ENCODE measurements at regions not wholly inside any gene's neighbourhood (a gene's known extent, or its start where the extent isn't known, plus 50 kb on each side); places are given as distances from the start of the nearest gene placed in this dataset.

- Mint-ChIP-seq H3K27ac (ENCODE audit: low read depth, unreplicated experiment) (peak overlapping the region; percentile 46), H3K4me1 (ENCODE audit: insufficient read depth, unreplicated experiment) (peaks cover 23% of the 10 kb centered on the region), H3K9me3 (ENCODE audit: unreplicated experiment) (peaks cover 16% of the 10 kb centered on the region), H3K4me3 (ENCODE audit: unreplicated experiment) (no peak overlapping the region), H3K27me3 (ENCODE audit: insufficient read depth, unreplicated experiment) (no peaks in the 10 kb centered on the region), H3K36me3 (ENCODE audit: insufficient read depth, unreplicated experiment) (peaks cover 4% of the 10 kb centered on the region)
- CTCF ChIA-PET, result no interaction called here
- POLR2A ChIA-PET, result interaction anchor here (0.6 to 1.2 kb wide), 5 partner anchors 7 to 109 kb away, joined by 3 to 4 read pairs (median 3); no protein-coding TSS in a partner anchor
- no peak for TF ChIP-seq CTCF (IDR thresholded peaks at IDR 0.05; ENCODE audit: unreplicated experiment)
- peak; percentile 87 for DNase-seq (ENCODE audit: unreplicated experiment)
- BruUV-seq (replicated peaks), result no TSS peak
- intact Hi-C loops (cut with micrococcal nuclease), result no loop called here
Observed at GRCh38 chr1:67626090-67626860, 58.7 kb upstream of the GADD45A start.

GRCh38 chr1:67626861-67627235 lies 58.2 kb upstream of the GADD45A start:
- POLR2A ChIA-PET, result interaction anchor here (0.6 to 1.2 kb wide), 5 partner anchors 8 to 109 kb away, joined by 3 to 4 read pairs (median 3); no protein-coding TSS in a partner anchor
- intact Hi-C loops (cut with micrococcal nuclease), result no loop called here

GRCh38 chr1:67627336-67627735 lies 57.7 kb upstream of the GADD45A start:
- intact Hi-C loops (cut with micrococcal nuclease), result no loop called here
- no TSS peak for BruUV-seq (replicated peaks)
- peaks cover 4% of the 10 kb centered on the region for H3K36me3 Mint-ChIP-seq (ENCODE audit: insufficient read depth, unreplicated experiment)
- ChIA-PET CTCF (interaction anchor here (0.6 to 1.2 kb wide), 3 partner anchors 16 to 624 kb away, joined by 3 to 5 read pairs (median 4); no protein-coding TSS in a partner anchor), POLR2A (interaction anchor here (0.7 to 1.2 kb wide), 2 partner anchors 8 to 59 kb away, joined by 3 read pairs; no protein-coding TSS in a partner anchor)
- no peak overlapping the region for H3K4me3 Mint-ChIP-seq (ENCODE audit: unreplicated experiment)
- no peak for DNase-seq (ENCODE audit: unreplicated experiment)
- peaks cover 16% of the 10 kb centered on the region for H3K9me3 Mint-ChIP-seq (ENCODE audit: unreplicated experiment)
- no peak for TF ChIP-seq CTCF (IDR thresholded peaks at IDR 0.05; ENCODE audit: unreplicated experiment)
- no peak overlapping the region for H3K27ac Mint-ChIP-seq (ENCODE audit: low read depth, unreplicated experiment)
- peaks cover 28% of the 10 kb centered on the region for H3K4me1 Mint-ChIP-seq (ENCODE audit: insufficient read depth, unreplicated experiment)
- no peaks in the 10 kb centered on the region for H3K27me3 Mint-ChIP-seq (ENCODE audit: insufficient read depth, unreplicated experiment)

More at GRCh38 chr1:67626861-67627235, 58.2 kb upstream of the GADD45A start:
- no TSS peak for BruUV-seq (replicated peaks)
- DNase-seq (ENCODE audit: unreplicated experiment), result no peak
- Mint-ChIP-seq H3K4me1 (ENCODE audit: insufficient read depth, unreplicated experiment) (peaks cover 28% of the 10 kb centered on the region), H3K27me3 (ENCODE audit: insufficient read depth, unreplicated experiment) (no peaks in the 10 kb centered on the region), H3K9me3 (ENCODE audit: unreplicated experiment) (peaks cover 16% of the 10 kb centered on the region), H3K27ac (ENCODE audit: low read depth, unreplicated experiment) (peak overlapping the region; percentile 46), H3K4me3 (ENCODE audit: unreplicated experiment) (no peak overlapping the region), H3K36me3 (ENCODE audit: insufficient read depth, unreplicated experiment) (peaks cover 4% of the 10 kb centered on the region)
- CTCF ChIA-PET, result interaction anchor here (1.2 kb wide), 1 partner anchor 134 kb away, joined by 5 read pairs; no protein-coding TSS in a partner anchor
- no peak for TF ChIP-seq CTCF (IDR thresholded peaks at IDR 0.05; ENCODE audit: unreplicated experiment)

GRCh38 chr1:67627906-67628305 lies 57.1 kb upstream of the GADD45A start:
- peaks cover 4% of the 10 kb centered on the region for H3K36me3 Mint-ChIP-seq (ENCODE audit: insufficient read depth, unreplicated experiment)

More at GRCh38 chr1:67627906-67628305, 57.1 kb upstream of the GADD45A start:
- TF ChIP-seq CTCF (IDR thresholded peaks at IDR 0.05; ENCODE audit: unreplicated experiment), result no peak
- no peak overlapping the region for H3K4me3 Mint-ChIP-seq (ENCODE audit: unreplicated experiment)
- H3K4me1 Mint-ChIP-seq (ENCODE audit: insufficient read depth, unreplicated experiment), result peaks cover 28% of the 10 kb centered on the region
- POLR2A ChIA-PET, result interaction anchor here (0.7 kb wide), 1 partner anchor 58 kb away, joined by 3 read pairs; no protein-coding TSS in a partner anchor
- peaks cover 16% of the 10 kb centered on the region for H3K9me3 Mint-ChIP-seq (ENCODE audit: unreplicated experiment)
- H3K27ac Mint-ChIP-seq (ENCODE audit: low read depth, unreplicated experiment), result no peak overlapping the region
- intact Hi-C loops (cut with micrococcal nuclease), result no loop called here
- no peaks in the 10 kb centered on the region for H3K27me3 Mint-ChIP-seq (ENCODE audit: insufficient read depth, unreplicated experiment)
- CTCF ChIA-PET, result interaction anchor here (0.6 to 1.9 kb wide), 4 partner anchors 15 to 624 kb away, joined by 3 to 13 read pairs (median 4); no protein-coding TSS in a partner anchor
- no TSS peak for BruUV-seq (replicated peaks)
- peak; percentile 36 for DNase-seq (ENCODE audit: unreplicated experiment)

Data from MCF 10A (cell line).